Nephron progenitor cell (in vitro differentiated cells): ENCODE measurements at regions not wholly inside any gene's neighbourhood (a gene's known extent, or its start where the extent isn't known, plus 50 kb on each side); places are given as distances from the start of the nearest gene placed in this dataset.
A peak's percentile ranks its signal among the peaks of the same experiment; 100 is the strongest.
"Not testable (repeated sequence)": the region's sequence is repeated elsewhere in the genome, so short reads cannot be mapped to it uniquely, and the experiment has no call there.

Experiments
- DNase-seq: peaks from one replicate; pipeline ENCODE4 v3.0.0; 2021
- H3K27ac Mint-ChIP-seq: 2 replicates; pipeline ENCODE4 v1.8.0; 2021; ENCODE audit warnings: mild to moderate bottlenecking, moderate library complexity, mixed read lengths
- H3K27me3 Mint-ChIP-seq: 2 replicates; pipeline ENCODE4 v1.8.0; 2021; ENCODE audit warnings: mild to moderate bottlenecking, low read depth, mixed read lengths; ENCODE audit not compliant: poor library complexity
- H3K36me3 Mint-ChIP-seq: 2 replicates; pipeline ENCODE4 v1.8.0; 2021; ENCODE audit warnings: low read depth, mixed read lengths
- H3K4me1 Mint-ChIP-seq: 2 replicates; pipeline ENCODE4 v1.8.0; 2021; ENCODE audit warnings: mixed read lengths
- H3K4me3 Mint-ChIP-seq: 2 replicates; pipeline ENCODE4 v1.8.0; 2021; ENCODE audit warnings: mild to moderate bottlenecking, moderate library complexity, mixed read lengths
- H3K9me3 Mint-ChIP-seq: 2 replicates; pipeline ENCODE4 v1.8.0; 2021; ENCODE audit warnings: mild to moderate bottlenecking, moderate library complexity, mixed read lengths
- TF ChIP-seq, protein P1 (sequence below): fragments of 200-600 bp; sonication (generic); IDR thresholded peaks from 2 replicates; pipeline ENCODE4 v1.5.0; 2021; ENCODE audit warnings: antibody characterized with exemption

- Mint-ChIP-seq H3K27me3 (peaks cover 36% of the 10 kb centered on the region), H3K9me3 (peaks cover 62% of the 10 kb centered on the region), H3K4me3 (no peak overlapping the region), H3K27ac (no peak overlapping the region), H3K4me1 (peaks cover 15% of the 10 kb centered on the region), H3K36me3 (peaks cover 5% of the 10 kb centered on the region)
- DNase-seq = no peak
- TF ChIP-seq, protein P1, sequence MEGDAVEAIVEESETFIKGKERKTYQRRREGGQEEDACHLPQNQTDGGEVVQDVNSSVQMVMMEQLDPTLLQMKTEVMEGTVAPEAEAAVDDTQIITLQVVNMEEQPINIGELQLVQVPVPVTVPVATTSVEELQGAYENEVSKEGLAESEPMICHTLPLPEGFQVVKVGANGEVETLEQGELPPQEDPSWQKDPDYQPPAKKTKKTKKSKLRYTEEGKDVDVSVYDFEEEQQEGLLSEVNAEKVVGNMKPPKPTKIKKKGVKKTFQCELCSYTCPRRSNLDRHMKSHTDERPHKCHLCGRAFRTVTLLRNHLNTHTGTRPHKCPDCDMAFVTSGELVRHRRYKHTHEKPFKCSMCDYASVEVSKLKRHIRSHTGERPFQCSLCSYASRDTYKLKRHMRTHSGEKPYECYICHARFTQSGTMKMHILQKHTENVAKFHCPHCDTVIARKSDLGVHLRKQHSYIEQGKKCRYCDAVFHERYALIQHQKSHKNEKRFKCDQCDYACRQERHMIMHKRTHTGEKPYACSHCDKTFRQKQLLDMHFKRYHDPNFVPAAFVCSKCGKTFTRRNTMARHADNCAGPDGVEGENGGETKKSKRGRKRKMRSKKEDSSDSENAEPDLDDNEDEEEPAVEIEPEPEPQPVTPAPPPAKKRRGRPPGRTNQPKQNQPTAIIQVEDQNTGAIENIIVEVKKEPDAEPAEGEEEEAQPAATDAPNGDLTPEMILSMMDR = no peak
These were observed 95.0 kb downstream of the FAM53A start for GRCh38 chr4:1589098-1589497.

DNA sequence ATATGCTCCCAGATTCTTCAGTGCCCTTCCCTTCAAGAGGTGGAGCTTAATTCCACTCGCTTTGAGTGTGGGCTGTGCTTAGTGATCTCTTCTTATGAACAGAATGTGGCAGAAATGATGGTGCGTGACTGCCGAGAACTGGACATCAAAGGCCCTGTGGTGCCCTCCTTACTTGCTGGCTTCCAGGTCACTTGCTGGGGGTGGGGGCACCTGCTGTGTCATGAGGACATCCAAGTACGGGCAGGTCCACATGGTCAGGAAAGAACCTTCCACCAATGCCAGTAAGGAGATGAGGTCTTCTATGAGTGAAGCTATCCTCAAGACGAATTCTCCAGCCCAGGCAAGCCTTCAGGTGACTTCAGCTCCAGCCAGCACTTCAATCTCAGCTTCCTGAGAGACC lies 95.8 kb downstream of the FAM53A start:
- no peak overlapping the region for H3K4me3 Mint-ChIP-seq
- peaks cover 43% of the 10 kb centered on the region for H3K27me3 Mint-ChIP-seq
- peaks cover 5% of the 10 kb centered on the region for H3K36me3 Mint-ChIP-seq
- H3K9me3 Mint-ChIP-seq = peaks cover 69% of the 10 kb centered on the region
- TF ChIP-seq, protein P1 = no peak
- peaks cover 14% of the 10 kb centered on the region for H3K4me1 Mint-ChIP-seq
- no peak for DNase-seq
- no peak overlapping the region for H3K27ac Mint-ChIP-seq

DNA sequence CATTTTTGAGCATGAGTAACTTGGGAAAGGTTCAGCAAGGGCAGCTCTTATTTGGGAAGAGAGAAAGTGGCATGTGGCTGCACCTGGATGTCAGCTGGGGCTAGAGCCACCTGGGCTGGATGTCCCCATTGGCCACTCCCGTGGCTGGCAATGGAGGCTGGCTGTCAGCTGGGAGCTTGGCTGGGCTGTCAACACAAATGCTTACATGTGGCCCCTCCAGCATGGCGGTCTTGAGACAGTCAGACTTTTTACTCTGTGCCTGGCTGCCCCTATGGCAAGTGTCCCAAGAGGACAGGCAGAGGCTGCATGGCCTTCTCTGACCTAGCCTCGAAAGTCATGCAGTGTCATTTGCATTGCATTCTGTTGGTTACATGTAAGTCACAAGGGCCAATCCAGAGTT lies 99.6 kb downstream of the FAM53A start:
- H3K27ac Mint-ChIP-seq = no peak overlapping the region
- peaks cover 44% of the 10 kb centered on the region for H3K9me3 Mint-ChIP-seq
- peaks cover 12% of the 10 kb centered on the region for H3K4me1 Mint-ChIP-seq
- no peak overlapping the region for H3K4me3 Mint-ChIP-seq
- TF ChIP-seq, protein P1 = no peak
- no peaks in the 10 kb centered on the region for H3K36me3 Mint-ChIP-seq
- peaks cover 50% of the 10 kb centered on the region for H3K27me3 Mint-ChIP-seq
- no peak for DNase-seq

GRCh38 chr4:1583859-1584258 lies 100.3 kb downstream of the FAM53A start:
- H3K4me1 Mint-ChIP-seq = peaks cover 12% of the 10 kb centered on the region
- no peak for DNase-seq
- no peaks in the 10 kb centered on the region for H3K36me3 Mint-ChIP-seq
- no peak overlapping the region for H3K4me3 Mint-ChIP-seq
- H3K27ac Mint-ChIP-seq = no peak overlapping the region
- peaks cover 38% of the 10 kb centered on the region for H3K9me3 Mint-ChIP-seq
- TF ChIP-seq, protein P1 = no peak
- H3K27me3 Mint-ChIP-seq = peaks cover 48% of the 10 kb centered on the region

DNA sequence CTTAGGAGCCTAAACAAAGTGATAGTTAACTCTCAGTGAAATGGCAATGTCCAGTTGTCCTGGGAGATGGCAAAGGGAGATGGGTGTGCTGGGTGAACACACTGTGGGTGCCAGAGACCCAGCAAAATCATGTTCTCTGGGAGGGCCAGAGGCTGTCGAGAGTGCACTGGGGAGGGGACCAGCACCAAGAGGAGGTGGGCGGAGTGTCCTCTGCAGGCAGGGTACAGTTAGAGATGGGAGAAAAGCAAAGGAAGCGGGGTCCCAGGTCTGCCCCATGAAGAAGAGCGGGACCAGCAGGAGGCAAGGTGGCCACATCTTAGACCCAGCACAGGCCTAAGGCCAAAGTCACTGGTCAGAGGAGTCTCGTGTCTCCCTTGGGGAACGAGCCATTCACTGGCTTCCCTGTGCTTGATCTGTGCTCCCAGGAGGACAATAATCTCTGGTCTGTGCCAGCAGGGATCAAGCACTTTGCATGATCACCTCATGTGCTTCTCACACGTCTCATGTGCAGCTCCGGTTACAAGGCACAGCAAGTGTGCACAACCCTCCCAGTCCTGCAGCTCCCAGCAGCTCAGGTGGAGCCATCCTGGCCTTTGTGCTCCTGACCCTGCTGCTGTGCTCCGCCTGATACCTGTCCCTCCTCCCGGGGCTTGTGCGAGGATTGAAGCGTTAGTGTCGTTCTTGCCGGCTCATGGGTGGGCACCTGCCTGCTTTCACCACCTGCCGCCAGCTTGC lies 100.9 kb downstream of the FAM53A start:
- no peaks in the 10 kb centered on the region for H3K36me3 Mint-ChIP-seq
- peaks cover 44% of the 10 kb centered on the region for H3K27me3 Mint-ChIP-seq
- no peak overlapping the region for H3K27ac Mint-ChIP-seq
- H3K4me3 Mint-ChIP-seq = no peak overlapping the region
- peak; percentile 3 for DNase-seq
- H3K4me1 Mint-ChIP-seq = peaks cover 13% of the 10 kb centered on the region
- TF ChIP-seq, protein P1 = no peak
- peaks cover 31% of the 10 kb centered on the region for H3K9me3 Mint-ChIP-seq

- TF ChIP-seq, protein P1 = no peak
- peaks cover 27% of the 10 kb centered on the region for H3K9me3 Mint-ChIP-seq
- DNase-seq = no peak
- no peak overlapping the region for H3K27ac Mint-ChIP-seq
- no peak overlapping the region for H3K4me3 Mint-ChIP-seq
- peaks cover 21% of the 10 kb centered on the region for H3K4me1 Mint-ChIP-seq
- H3K36me3 Mint-ChIP-seq = no peaks in the 10 kb centered on the region
- H3K27me3 Mint-ChIP-seq = peaks cover 43% of the 10 kb centered on the region
These were observed 101.9 kb downstream of the FAM53A start for GRCh38 chr4:1582227-1582626.

- Mint-ChIP-seq H3K4me1 (peaks cover 23% of the 10 kb centered on the region), H3K27me3 (peaks cover 38% of the 10 kb centered on the region), H3K4me3 (peak overlapping the region; percentile 11), H3K9me3 (peaks cover 21% of the 10 kb centered on the region)
- not testable (repeated sequence) for H3K27ac Mint-ChIP-seq, H3K36me3 Mint-ChIP-seq
- peak; percentile 84 for DNase-seq
These were observed 102.8 kb downstream of the FAM53A start for GRCh38 chr4:1581164-1581894.

- Mint-ChIP-seq H3K9me3 (peaks cover 21% of the 10 kb centered on the region), H3K4me1 (peaks cover 28% of the 10 kb centered on the region), H3K27me3 (peaks cover 43% of the 10 kb centered on the region)
- not testable (repeated sequence) for H3K4me3 Mint-ChIP-seq, DNase-seq, H3K36me3 Mint-ChIP-seq, H3K27ac Mint-ChIP-seq
These were observed 103.5 kb downstream of the FAM53A start for GRCh38 chr4:1580692-1581012.
